GM10266 (cell line): ENCODE measurements at regions not wholly inside any gene's neighbourhood (a gene's known extent, or its start where the extent isn't known, plus 50 kb on each side); places are given as distances from the start of the nearest gene placed in this dataset.

ENCODE experiments used
- DNase-seq: peaks from one replicate; pipeline ENCODE4 v3.0.0; 2012; ENCODE audit errors: extremely low spot score
- CTCF ChIP-seq: IDR thresholded peaks from 2 replicates; pipeline ENCODE4 v1.5.1; 2012; ENCODE audit warnings: mild to moderate bottlenecking, low read depth; ENCODE audit not compliant: control insufficient read depth, insufficient read depth; ENCODE audit errors: missing control alignments

- no peak for TF ChIP-seq CTCF
- DNase-seq = no peak
Measured at GRCh38 chr2:180609626-180610340, 370.6 kb upstream of the UBE2E3 start.

- TF ChIP-seq CTCF = no peak
- no peak for DNase-seq
Measured at GRCh38 chr2:180607514-180608049, 372.8 kb upstream of the UBE2E3 start.

GRCh38 chr2:180604077-180604476, 376.3 kb upstream of the UBE2E3 start:
- DNase-seq = peak; percentile 9

GRCh38 chr2:180601016-180601415, 379.4 kb upstream of the UBE2E3 start:
- TF ChIP-seq CTCF = no peak
- no peak for DNase-seq

More at GRCh38 chr2:180604077-180604476, 376.3 kb upstream of the UBE2E3 start:
- peak; percentile 31 for TF ChIP-seq CTCF

GRCh38 chr2:180599804-180600203, 380.6 kb upstream of the UBE2E3 start:
- DNase-seq = no peak
- no peak for TF ChIP-seq CTCF

GRCh38 chr2:180597179-180597578, 383.2 kb upstream of the UBE2E3 start:
- no peak for TF ChIP-seq CTCF
- DNase-seq = no peak

GRCh38 chr2:180596453-180596852, 384.0 kb upstream of the UBE2E3 start:
- TF ChIP-seq CTCF = no peak

More at GRCh38 chr2:180596453-180596852, 384.0 kb upstream of the UBE2E3 start:
- DNase-seq = no peak
